Neural cell (in vitro differentiated cells): ENCODE measurements at regions not wholly inside any gene's neighbourhood (a gene's known extent, or its start where the extent isn't known, plus 50 kb on each side); places are given as distances from the start of the nearest gene placed in this dataset.

ENCODE experiments used
- H2AFZ ChIP-seq: fragments of 200-600, 300-800 bp; sonication (generic), shearing (Covaris generic); 2 replicates; pipeline ENCODE4 v1.6.0; 2014; ENCODE audit warnings: low read depth, mild to moderate bottlenecking, antibody characterized with exemption, low read length, moderate library complexity
- H3F3A ChIP-seq: fragments of 200-600 bp; shearing (Covaris generic); 2 replicates; pipeline ENCODE4 v1.6.1; 2016; ENCODE audit warnings: mild to moderate bottlenecking, moderate library complexity, mixed read lengths, antibody characterized with exemption, low read length; ENCODE audit not compliant: insufficient read depth, poor library complexity, severe bottlenecking
- H3K27ac ChIP-seq: fragments of 200-600, 300-800 bp; sonication (generic), shearing (Covaris generic); 2 replicates; pipeline ENCODE4 v1.5.1; 2014; ENCODE audit warnings: mild to moderate bottlenecking, low read length, moderate library complexity
- H3K27me3 ChIP-seq: fragments of 300-800, 200-600 bp; sonication (generic), shearing (Covaris generic); 2 replicates; pipeline ENCODE4 v1.6.0; 2014; ENCODE audit warnings: mild to moderate bottlenecking, low read depth, low read length, moderate library complexity; ENCODE audit not compliant: insufficient read depth
- H3K36me3 ChIP-seq: fragments of 300-800, 200-600 bp; sonication (generic), shearing (Covaris generic); 2 replicates; pipeline ENCODE4 v1.5.1; 2014; ENCODE audit warnings: mild to moderate bottlenecking, antibody characterized with exemption, low read length, moderate library complexity; ENCODE audit not compliant: insufficient read depth
- H3K4me2 ChIP-seq: fragments of 300-800, 200-600 bp; sonication (generic), shearing (Covaris generic); 2 replicates; pipeline ENCODE4 v1.6.0; 2014; ENCODE audit warnings: mild to moderate bottlenecking, low read length
- H3K4me3 ChIP-seq: fragments of 300-800, 200-600 bp; sonication (generic), shearing (Covaris generic); 2 replicates; pipeline ENCODE4 v1.5.1; 2014; ENCODE audit warnings: mild to moderate bottlenecking, low read length, moderate library complexity
- H3K79me2 ChIP-seq: fragments of 200-600 bp; shearing (Covaris generic); replicated peaks from 2 replicates; pipeline ENCODE4 v1.6.0; 2014; ENCODE audit warnings: mild to moderate bottlenecking, low read length, moderate library complexity; ENCODE audit not compliant: insufficient read depth
- H3K9ac ChIP-seq: fragments of 300-800, 200-600 bp; sonication (generic), shearing (Covaris generic); 2 replicates; pipeline ENCODE4 v1.6.1; 2016; ENCODE audit warnings: mild to moderate bottlenecking, low read length, mixed read lengths
- H3K9me2 ChIP-seq: fragments of 200-600 bp; shearing (Covaris generic); 2 replicates; pipeline ENCODE4 v1.6.1; 2016; ENCODE audit warnings: mild to moderate bottlenecking, low read length, mixed read lengths; ENCODE audit not compliant: insufficient read depth
- H3K9me3 ChIP-seq: fragments of 200-600, 300-800 bp; sonication (generic), shearing (Covaris generic); 2 replicates; pipeline ENCODE4 v1.6.1; 2016; ENCODE audit warnings: mild to moderate bottlenecking, mixed run types, low read length, moderate library complexity, mixed read lengths
- H4K20me1 ChIP-seq: fragments of 200-600 bp; shearing (Covaris generic); 2 replicates; pipeline ENCODE4 v1.6.1; 2016; ENCODE audit warnings: mild to moderate bottlenecking, mixed run types; ENCODE audit not compliant: insufficient read depth
- EP300 ChIP-seq: fragments of 450-650 bp; conservative IDR thresholded peaks from 2 replicates; pipeline ENCODE4 v1.6.1; 2014; ENCODE audit warnings: antibody characterized with exemption, mild to moderate bottlenecking, moderate library complexity; ENCODE audit not compliant: poor library complexity, severe bottlenecking
- EZH2 ChIP-seq: fragments of 200-600, 300-800 bp; shearing (Covaris generic), sonication (generic); IDR thresholded peaks from 2 replicates; pipeline ENCODE4 v1.6.1; 2014; ENCODE audit warnings: antibody characterized with exemption, low read length, borderline replicate concordance, mild to moderate bottlenecking; ENCODE audit not compliant: insufficient read depth, poor library complexity, severe bottlenecking
- MXI1 ChIP-seq: fragments of 450-650 bp; conservative IDR thresholded peaks from 2 replicates; pipeline ENCODE4 v1.6.1; 2014; ENCODE audit warnings: antibody characterized with exemption, mild to moderate bottlenecking; ENCODE audit not compliant: poor library complexity, severe bottlenecking
- POLR2AphosphoS5 ChIP-seq: IDR thresholded peaks from 2 replicates; pipeline ENCODE4 v1.6.1; 2012
- RAD21 ChIP-seq: fragments of 450-650 bp; conservative IDR thresholded peaks from 2 replicates; pipeline ENCODE4 v1.6.1; 2014; ENCODE audit warnings: antibody characterized with exemption, mild to moderate bottlenecking, moderate library complexity
- REST ChIP-seq: IDR thresholded peaks from 2 replicates; pipeline ENCODE4 v1.6.1; 2012; ENCODE audit warnings: borderline replicate concordance
- SMC3 ChIP-seq: fragments of 450-650 bp; conservative IDR thresholded peaks from 2 replicates; pipeline ENCODE4 v1.6.1; 2014; ENCODE audit warnings: antibody characterized with exemption, mild to moderate bottlenecking, moderate library complexity; ENCODE audit not compliant: poor library complexity
- TAF1 ChIP-seq: IDR thresholded peaks from 2 replicates; pipeline ENCODE4 v1.6.1; 2012; ENCODE audit warnings: low read depth
- TF ChIP-seq, protein P1 (sequence below): fragments of 450-650 bp; IDR thresholded peaks from 2 replicates; pipeline ENCODE4 v1.5.1; 2014; ENCODE audit warnings: antibody characterized with exemption, mild to moderate bottlenecking, moderate library complexity; ENCODE audit not compliant: poor library complexity, severe bottlenecking

- Histone ChIP-seq H3K9me3 (no peaks in the 10 kb centered on the region), H3K4me3 (no peak overlapping the region), H2AFZ (no peak overlapping the region), H4K20me1 (no peaks in the 10 kb centered on the region), H3F3A (no peaks in the 10 kb centered on the region), H3K9me2 (no peaks in the 10 kb centered on the region), H3K36me3 (no peaks in the 10 kb centered on the region), H3K4me2 (no peak overlapping the region), H3K27ac (no peak overlapping the region), H3K27me3 (no peaks in the 10 kb centered on the region), H3K9ac (no peak overlapping the region), H3K79me2 (no peaks in the 10 kb centered on the region)
- TF ChIP-seq, protein P1, sequence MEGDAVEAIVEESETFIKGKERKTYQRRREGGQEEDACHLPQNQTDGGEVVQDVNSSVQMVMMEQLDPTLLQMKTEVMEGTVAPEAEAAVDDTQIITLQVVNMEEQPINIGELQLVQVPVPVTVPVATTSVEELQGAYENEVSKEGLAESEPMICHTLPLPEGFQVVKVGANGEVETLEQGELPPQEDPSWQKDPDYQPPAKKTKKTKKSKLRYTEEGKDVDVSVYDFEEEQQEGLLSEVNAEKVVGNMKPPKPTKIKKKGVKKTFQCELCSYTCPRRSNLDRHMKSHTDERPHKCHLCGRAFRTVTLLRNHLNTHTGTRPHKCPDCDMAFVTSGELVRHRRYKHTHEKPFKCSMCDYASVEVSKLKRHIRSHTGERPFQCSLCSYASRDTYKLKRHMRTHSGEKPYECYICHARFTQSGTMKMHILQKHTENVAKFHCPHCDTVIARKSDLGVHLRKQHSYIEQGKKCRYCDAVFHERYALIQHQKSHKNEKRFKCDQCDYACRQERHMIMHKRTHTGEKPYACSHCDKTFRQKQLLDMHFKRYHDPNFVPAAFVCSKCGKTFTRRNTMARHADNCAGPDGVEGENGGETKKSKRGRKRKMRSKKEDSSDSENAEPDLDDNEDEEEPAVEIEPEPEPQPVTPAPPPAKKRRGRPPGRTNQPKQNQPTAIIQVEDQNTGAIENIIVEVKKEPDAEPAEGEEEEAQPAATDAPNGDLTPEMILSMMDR = no peak
- TF ChIP-seq EP300 (no peak), MXI1 (no peak), TAF1 (no peak), RAD21 (no peak), REST (no peak), SMC3 (no peak), POLR2AphosphoS5 (no peak), EZH2 (no peak)
Observed at GRCh38 chr7:46636022-46636421, 715.0 kb upstream of the IGFBP3 start.

- no peak for TF ChIP-seq POLR2AphosphoS5
- TF ChIP-seq MXI1 = no peak
- TF ChIP-seq TAF1 = no peak
- no peak for TF ChIP-seq EP300
- no peak for TF ChIP-seq SMC3
- TF ChIP-seq RAD21 = no peak
- no peak for TF ChIP-seq EZH2
- TF ChIP-seq REST = no peak
- TF ChIP-seq, protein P1 = no peak
- Histone ChIP-seq H3K9ac (no peak overlapping the region), H3K4me2 (no peak overlapping the region), H3K79me2 (no peaks in the 10 kb centered on the region), H3K36me3 (no peaks in the 10 kb centered on the region), H2AFZ (no peak overlapping the region), H3K4me3 (no peak overlapping the region), H3K9me3 (no peaks in the 10 kb centered on the region), H3K27ac (no peak overlapping the region), H3K9me2 (no peaks in the 10 kb centered on the region), H4K20me1 (no peaks in the 10 kb centered on the region), H3F3A (no peaks in the 10 kb centered on the region), H3K27me3 (no peaks in the 10 kb centered on the region)
Observed at GRCh38 chr7:46633630-46634240, 712.7 kb upstream of the IGFBP3 start.
